ENCODE measurements at regions not wholly inside any gene's neighbourhood (a gene's known extent, or its start where the extent isn't known, plus 50 kb on each side); places are given as distances from the start of the nearest gene placed in this dataset.

GRCh38 chrX:110966839-110967238, 129.2 kb upstream of the PAK3 start:
- Histone ChIP-seq H3K4me1 (ENCODE audit: insufficient read depth, low read length) (no peaks in the 10 kb centered on the region), H3K36me3 (ENCODE audit: insufficient read depth, low read length) (no peaks in the 10 kb centered on the region), H3K27ac (ENCODE audit: low read depth, low read length) (no peak overlapping the region), H3K4me3 (ENCODE audit: low read length in 2 of 2) (no peak overlapping the region), H3K9me3 (ENCODE audit: control insufficient read depth in 1 of 2, low read length in 2 of 2) (no peaks in the 10 kb centered on the region), H3K27me3 (ENCODE audit: insufficient read depth, low read length) (no peaks in the 10 kb centered on the region)
- Mint-ChIP-seq H3K27ac (no peak overlapping the region), H3K4me3 (no peak overlapping the region), H3K36me3 (no peaks in the 10 kb centered on the region), H3K4me1 (no peaks in the 10 kb centered on the region), H3K9me3 (peaks cover 0 to 2% (median 0%) of the 10 kb centered on the region in 8 donors), H3K27me3 (peaks cover 0 to 2% of the 10 kb centered on the region in 2 donors)
- intact Hi-C loops (cut with micrococcal nuclease) = no loop called here
- CTCF ChIA-PET (ENCODE audit: partially characterized antibody) = no interaction called here
- no peak for DNase-seq
- POLR2A ChIA-PET (ENCODE audit: partially characterized antibody) = no interaction called here

GRCh38 chrX:110966091-110966454, 129.9 kb upstream of the PAK3 start:
- Mint-ChIP-seq H3K4me3 (no peak overlapping the region), H3K27me3 (peaks cover 0 to 2% of the 10 kb centered on the region in 2 donors), H3K36me3 (no peaks in the 10 kb centered on the region), H3K4me1 (no peaks in the 10 kb centered on the region), H3K27ac (no peak overlapping the region), H3K9me3 (peaks cover 0 to 2% (median 0%) of the 10 kb centered on the region in 8 donors)
- POLR2A ChIA-PET (ENCODE audit: partially characterized antibody) = no interaction called here
- Histone ChIP-seq H3K4me3 (ENCODE audit: low read length in 2 of 2) (no peak overlapping the region), H3K27me3 (ENCODE audit: insufficient read depth, low read length) (no peaks in the 10 kb centered on the region), H3K36me3 (ENCODE audit: insufficient read depth, low read length) (no peaks in the 10 kb centered on the region), H3K27ac (ENCODE audit: low read depth, low read length) (no peak overlapping the region), H3K9me3 (ENCODE audit: control insufficient read depth in 1 of 2, low read length in 2 of 2) (no peaks in the 10 kb centered on the region), H3K4me1 (ENCODE audit: insufficient read depth, low read length) (no peaks in the 10 kb centered on the region)
- intact Hi-C loops (cut with micrococcal nuclease) = no loop called here
- CTCF ChIA-PET (ENCODE audit: partially characterized antibody) = no interaction called here
- DNase-seq = no peak

- Mint-ChIP-seq H3K4me3 (no peak overlapping the region), H3K9me3 (peaks cover 0 to 2% (median 0%) of the 10 kb centered on the region in 8 donors), H3K36me3 (no peaks in the 10 kb centered on the region), H3K27ac (no peak overlapping the region), H3K27me3 (peaks cover 0 to 2% of the 10 kb centered on the region in 2 donors), H3K4me1 (no peaks in the 10 kb centered on the region)
- CTCF ChIA-PET (ENCODE audit: partially characterized antibody) = no interaction called here
- DNase-seq = no peak
- POLR2A ChIA-PET (ENCODE audit: partially characterized antibody) = no interaction called here
- intact Hi-C loops (cut with micrococcal nuclease) = no loop called here
- no peak overlapping the region for H3K4me3 ChIP-seq (ENCODE audit: low read length in 2 of 2)
- H3K27ac ChIP-seq (ENCODE audit: low read depth, low read length) = no peak overlapping the region
- no peaks in the 10 kb centered on the region for H3K9me3 ChIP-seq (ENCODE audit: control insufficient read depth in 1 of 2, low read length in 2 of 2)
- H3K27me3 ChIP-seq (ENCODE audit: insufficient read depth, low read length) = no peaks in the 10 kb centered on the region
- no peaks in the 10 kb centered on the region for H3K4me1 ChIP-seq (ENCODE audit: insufficient read depth, low read length)
- H3K36me3 ChIP-seq (ENCODE audit: insufficient read depth, low read length) = no peaks in the 10 kb centered on the region
Measured at GRCh38 chrX:110965409-110966090, 130.4 kb upstream of the PAK3 start.

GRCh38 chrX:110964786-110965185, 131.2 kb upstream of the PAK3 start:
- Histone ChIP-seq H3K4me3 (ENCODE audit: low read length in 2 of 2) (no peak overlapping the region), H3K27me3 (ENCODE audit: insufficient read depth, low read length) (no peaks in the 10 kb centered on the region), H3K27ac (ENCODE audit: low read depth, low read length) (no peak overlapping the region), H3K9me3 (ENCODE audit: control insufficient read depth in 1 of 2, low read length in 2 of 2) (no peaks in the 10 kb centered on the region), H3K36me3 (ENCODE audit: insufficient read depth, low read length) (no peaks in the 10 kb centered on the region), H3K4me1 (ENCODE audit: insufficient read depth, low read length) (no peaks in the 10 kb centered on the region)
- DNase-seq = no peak
- ChIA-PET CTCF (ENCODE audit: partially characterized antibody) (no interaction called here), POLR2A (ENCODE audit: partially characterized antibody) (no interaction called here)
- intact Hi-C loops (cut with micrococcal nuclease) = no loop called here
- Mint-ChIP-seq H3K27ac (no peak overlapping the region), H3K36me3 (no peaks in the 10 kb centered on the region), H3K4me3 (no peak overlapping the region), H3K4me1 (no peaks in the 10 kb centered on the region), H3K27me3 (peaks cover 0 to 2% of the 10 kb centered on the region in 2 donors), H3K9me3 (no peaks in the 10 kb centered on the region)

GRCh38 chrX:110962451-110962850, 133.5 kb upstream of the PAK3 start:
- Mint-ChIP-seq H3K27me3 (peaks cover 0 to 2% of the 10 kb centered on the region in 2 donors), H3K36me3 (no peaks in the 10 kb centered on the region), H3K9me3 (no peaks in the 10 kb centered on the region), H3K27ac (no peak overlapping the region), H3K4me3 (no peak overlapping the region), H3K4me1 (no peaks in the 10 kb centered on the region)
- no peak overlapping the region for H3K4me3 ChIP-seq (ENCODE audit: low read length in 2 of 2)
- no peaks in the 10 kb centered on the region for H3K4me1 ChIP-seq (ENCODE audit: insufficient read depth, low read length)
- ChIA-PET POLR2A (ENCODE audit: partially characterized antibody) (no interaction called here), CTCF (ENCODE audit: partially characterized antibody) (no interaction called here)
- intact Hi-C loops (cut with micrococcal nuclease) = no loop called here
- no peak for DNase-seq
- no peak overlapping the region for H3K27ac ChIP-seq (ENCODE audit: low read depth, low read length)
- no peaks in the 10 kb centered on the region for H3K27me3 ChIP-seq (ENCODE audit: insufficient read depth, low read length)
- no peaks in the 10 kb centered on the region for H3K36me3 ChIP-seq (ENCODE audit: insufficient read depth, low read length)
- H3K9me3 ChIP-seq (ENCODE audit: control insufficient read depth in 1 of 2, low read length in 2 of 2) = no peaks in the 10 kb centered on the region

GRCh38 chrX:110955706-110956105, 140.3 kb upstream of the PAK3 start:
- no peak for DNase-seq
- Histone ChIP-seq H3K36me3 (ENCODE audit: insufficient read depth, low read length) (no peaks in the 10 kb centered on the region), H3K9me3 (ENCODE audit: control insufficient read depth in 1 of 2, low read length in 2 of 2) (no peaks in the 10 kb centered on the region), H3K4me1 (ENCODE audit: insufficient read depth, low read length) (no peaks in the 10 kb centered on the region), H3K27ac (ENCODE audit: low read depth, low read length) (no peak overlapping the region), H3K27me3 (ENCODE audit: insufficient read depth, low read length) (no peaks in the 10 kb centered on the region), H3K4me3 (ENCODE audit: low read length in 2 of 2) (no peak overlapping the region)
- POLR2A ChIA-PET (ENCODE audit: partially characterized antibody) = no interaction called here
- H3K4me1 Mint-ChIP-seq = no peaks in the 10 kb centered on the region
- CTCF ChIA-PET (ENCODE audit: partially characterized antibody) = no interaction called here
- H3K27me3 Mint-ChIP-seq = no peaks in the 10 kb centered on the region
- H3K27ac Mint-ChIP-seq = no peak overlapping the region
- intact Hi-C loops (cut with micrococcal nuclease) = no loop called here
- H3K36me3 Mint-ChIP-seq = no peaks in the 10 kb centered on the region
- H3K4me3 Mint-ChIP-seq = no peak overlapping the region
- no peaks in the 10 kb centered on the region for H3K9me3 Mint-ChIP-seq

- Histone ChIP-seq H3K27ac (ENCODE audit: low read depth, low read length) (no peak overlapping the region), H3K4me3 (ENCODE audit: low read length in 2 of 2) (no peak overlapping the region), H3K27me3 (ENCODE audit: insufficient read depth, low read length) (no peaks in the 10 kb centered on the region), H3K36me3 (ENCODE audit: insufficient read depth, low read length) (no peaks in the 10 kb centered on the region), H3K4me1 (ENCODE audit: insufficient read depth, low read length) (no peaks in the 10 kb centered on the region), H3K9me3 (ENCODE audit: control insufficient read depth in 1 of 2, low read length in 2 of 2) (no peaks in the 10 kb centered on the region)
- ChIA-PET POLR2A (ENCODE audit: partially characterized antibody) (no interaction called here), CTCF (ENCODE audit: partially characterized antibody) (no interaction called here)
- no peaks in the 10 kb centered on the region for H3K36me3 Mint-ChIP-seq
- H3K4me3 Mint-ChIP-seq = no peak overlapping the region
- H3K9me3 Mint-ChIP-seq = no peaks in the 10 kb centered on the region
- H3K27me3 Mint-ChIP-seq = no peaks in the 10 kb centered on the region
- no peaks in the 10 kb centered on the region for H3K4me1 Mint-ChIP-seq
- DNase-seq = no peak
- H3K27ac Mint-ChIP-seq = no peak overlapping the region
- intact Hi-C loops (cut with micrococcal nuclease) = no loop called here
Measured at GRCh38 chrX:110954428-110955100, 141.4 kb upstream of the PAK3 start.
